ENCODE measurements at regions not wholly inside any gene's neighbourhood (a gene's known extent, or its start where the extent isn't known, plus 50 kb on each side); places are given as distances from the start of the nearest gene placed in this dataset.

DNA sequence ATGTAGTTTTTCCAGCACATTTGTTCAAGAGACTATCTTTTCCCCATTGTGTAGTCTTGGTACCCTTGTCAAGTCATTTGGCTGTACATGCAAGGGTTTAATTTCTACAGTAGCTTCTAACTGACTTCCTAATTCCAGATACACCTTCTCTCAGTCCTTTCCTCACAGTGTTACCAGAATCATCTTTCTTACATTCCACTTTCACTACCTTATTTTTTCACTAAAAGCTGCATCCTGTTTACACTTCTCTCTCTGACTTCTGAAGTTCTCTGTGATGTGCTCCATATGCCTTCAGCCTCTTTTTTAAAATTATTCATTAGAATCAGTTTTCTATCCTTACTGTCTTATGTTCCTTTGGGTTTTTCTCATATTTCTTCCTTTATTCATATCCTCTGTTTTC, 57.1 kb upstream of the RWDD3 start:
- Histone ChIP-seq H3K4me2 (no peak overlapping the region), H3K9me3 (no peaks in the 10 kb centered on the region), H3K27ac (no peak overlapping the region), H3K4me1 (peaks cover 9% of the 10 kb centered on the region; the same call in 2 of the 3 replicates), H3K4me3 (no peak overlapping the region)
- DNase-seq (ENCODE audit: low read depth in 1 of 2, low spot score in 1 of 2) (no peak), FAIRE-seq (no peak), ATAC-seq (no peak)
- CTCF ChIA-PET, result interaction anchor here (1.2 kb wide), 1 partner anchor 8 kb away, joined by 3 read pairs; no protein-coding TSS in a partner anchor
- POLR2A ChIA-PET, result no interaction called here
- TF ChIP-seq SREBF2 (IDR thresholded peaks at IDR 0.05) (no peak), CBX2 (IDR thresholded peaks at IDR 0.05; ENCODE audit: borderline replicate concordance, low read depth) (no peak), EHMT2 (IDR thresholded peaks at IDR 0.05; ENCODE audit: low read depth) (no peak), FOSB (CRISPR knock-in tag; IDR thresholded peaks at IDR 0.05) (no peak), RAD21 (conservative IDR thresholded peaks at IDR 0.05 in 1 of 2, IDR thresholded peaks at IDR 0.05 in 1 of 2) (no peak), MAZ (IDR thresholded peaks at IDR 0.05; ENCODE audit: borderline replicate concordance, low read depth, low read length) (no peak), MYC (IDR thresholded peaks at IDR 0.05; ENCODE audit: borderline replicate concordance, low read length) (no peak), HOXB13 (CRISPR knock-in tag; IDR thresholded peaks at IDR 0.05; ENCODE audit: low read depth) (no peak), BHLHE40 (IDR thresholded peaks at IDR 0.05; ENCODE audit: low read depth, low read length) (no peak), RFX5 (IDR thresholded peaks at IDR 0.05) (no peak), ZFP36 (IDR thresholded peaks at IDR 0.05; ENCODE audit: borderline replicate concordance, partially characterized antibody) (no peak)

DNA sequence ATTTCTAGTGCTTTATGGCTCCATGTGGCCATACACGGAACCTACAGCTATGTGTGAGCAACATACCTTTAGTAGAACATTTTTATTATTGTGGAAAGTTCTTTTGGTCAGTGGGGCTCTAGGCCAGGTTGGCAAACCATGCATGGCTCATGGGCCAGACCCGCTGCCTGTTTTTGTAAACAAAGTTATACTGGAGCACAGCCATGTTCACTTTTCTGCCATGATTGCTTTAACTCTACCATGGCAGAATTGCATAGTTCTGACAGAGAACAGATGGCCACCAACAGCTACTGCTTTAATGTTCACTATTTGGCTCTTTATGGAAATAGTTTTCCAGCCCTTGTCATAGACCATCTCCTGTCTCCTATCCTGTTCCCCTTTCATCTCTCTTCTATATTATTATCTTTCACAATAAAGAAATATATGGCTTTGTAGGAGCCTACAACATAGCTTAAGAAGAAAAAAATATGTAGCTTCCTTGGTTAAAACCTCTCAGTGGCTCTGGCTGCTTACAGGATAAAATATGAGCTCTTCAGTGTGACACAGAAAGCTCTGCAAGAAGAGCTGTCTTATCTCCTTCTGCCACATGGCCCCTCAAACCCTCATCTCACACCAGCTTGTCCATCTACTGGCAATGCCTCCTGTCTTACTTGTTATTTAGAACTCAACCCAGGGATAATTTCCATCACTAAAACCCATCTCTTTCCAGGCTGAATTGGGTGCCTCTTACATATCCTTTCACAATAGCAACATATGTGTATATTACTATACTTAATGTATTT, 54.6 kb upstream of the RWDD3 start:
- WGBS (ENCODE audit: missing lambda C conversion rate), result 86% methylated on average over 2 of the region's 2 CpGs
- Histone ChIP-seq H3K4me1 (peaks cover 6% of the 10 kb centered on the region; the same call in 2 of the 3 replicates), H3K27ac (no peak overlapping the region), H3K4me3 (no peak overlapping the region), H3K4me2 (no peak overlapping the region), H3K9me3 (no peaks in the 10 kb centered on the region)
- no peak for FAIRE-seq
- CTCF ChIA-PET, result interaction anchor here (0.9 to 2.1 kb wide), 2 partner anchors 55 to 325 kb away, joined by 3 to 5 read pairs; partner anchors contain the start of gene RWDD3
- no peak for DNase-seq (ENCODE audit: low read depth in 1 of 2, low spot score in 1 of 2)
- ATAC-seq, result no peak
- POLR2A ChIA-PET, result no interaction called here
- TF ChIP-seq RCOR1 (IDR thresholded peaks at IDR 0.05; ENCODE audit: low read depth, low read length) (no peak), NR3C1 (IDR thresholded peaks at IDR 0.05) (no peak), RAD21 (conservative IDR thresholded peaks at IDR 0.05 in 1 of 2, IDR thresholded peaks at IDR 0.05 in 1 of 2) (no peak), HEYL (CRISPR knock-in tag; IDR thresholded peaks at IDR 0.05) (no peak), ZC3H11A (IDR thresholded peaks at IDR 0.05) (no peak), KDM1A (IDR thresholded peaks at IDR 0.05; ENCODE audit: low read depth) (no peak), ZFP36 (IDR thresholded peaks at IDR 0.05; ENCODE audit: borderline replicate concordance, partially characterized antibody) (no peak), KDM5A (IDR thresholded peaks at IDR 0.05) (no peak), CHD4 (IDR thresholded peaks at IDR 0.05; ENCODE audit: borderline replicate concordance) (no peak), CBX8 (IDR thresholded peaks at IDR 0.05) (no peak), POLR2A (IDR thresholded peaks at IDR 0.05; ENCODE audit: low read length) (no peak), ZNF302 (CRISPR knock-in tag; IDR thresholded peaks at IDR 0.05) (no peak), FOXS1 (CRISPR knock-in tag; IDR thresholded peaks at IDR 0.05) (no peak), MYC (IDR thresholded peaks at IDR 0.05; ENCODE audit: borderline replicate concordance, low read length) (no peak), EHMT2 (IDR thresholded peaks at IDR 0.05; ENCODE audit: low read depth) (no peak)
- TF ChIP-seq, protein P1, sequence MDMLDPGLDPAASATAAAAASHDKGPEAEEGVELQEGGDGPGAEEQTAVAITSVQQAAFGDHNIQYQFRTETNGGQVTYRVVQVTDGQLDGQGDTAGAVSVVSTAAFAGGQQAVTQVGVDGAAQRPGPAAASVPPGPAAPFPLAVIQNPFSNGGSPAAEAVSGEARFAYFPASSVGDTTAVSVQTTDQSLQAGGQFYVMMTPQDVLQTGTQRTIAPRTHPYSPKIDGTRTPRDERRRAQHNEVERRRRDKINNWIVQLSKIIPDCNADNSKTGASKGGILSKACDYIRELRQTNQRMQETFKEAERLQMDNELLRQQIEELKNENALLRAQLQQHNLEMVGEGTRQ (IDR thresholded peaks at IDR 0.05), result no peak
- TF ChIP-seq, protein P2, sequence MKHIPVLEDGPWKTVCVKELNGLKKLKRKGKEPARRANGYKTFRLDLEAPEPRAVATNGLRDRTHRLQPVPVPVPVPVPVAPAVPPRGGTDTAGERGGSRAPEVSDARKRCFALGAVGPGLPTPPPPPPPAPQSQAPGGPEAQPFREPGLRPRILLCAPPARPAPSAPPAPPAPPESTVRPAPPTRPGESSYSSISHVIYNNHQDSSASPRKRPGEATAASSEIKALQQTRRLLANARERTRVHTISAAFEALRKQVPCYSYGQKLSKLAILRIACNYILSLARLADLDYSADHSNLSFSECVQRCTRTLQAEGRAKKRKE (CRISPR knock-in tag; IDR thresholded peaks at IDR 0.05; ENCODE audit: low read depth), result no peak
- TF ChIP-seq, protein P3, sequence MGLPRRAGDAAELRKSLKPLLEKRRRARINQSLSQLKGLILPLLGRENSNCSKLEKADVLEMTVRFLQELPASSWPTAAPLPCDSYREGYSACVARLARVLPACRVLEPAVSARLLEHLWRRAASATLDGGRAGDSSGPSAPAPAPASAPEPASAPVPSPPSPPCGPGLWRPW (IDR thresholded peaks at IDR 0.05), result no peak
- TF ChIP-seq, protein P4, sequence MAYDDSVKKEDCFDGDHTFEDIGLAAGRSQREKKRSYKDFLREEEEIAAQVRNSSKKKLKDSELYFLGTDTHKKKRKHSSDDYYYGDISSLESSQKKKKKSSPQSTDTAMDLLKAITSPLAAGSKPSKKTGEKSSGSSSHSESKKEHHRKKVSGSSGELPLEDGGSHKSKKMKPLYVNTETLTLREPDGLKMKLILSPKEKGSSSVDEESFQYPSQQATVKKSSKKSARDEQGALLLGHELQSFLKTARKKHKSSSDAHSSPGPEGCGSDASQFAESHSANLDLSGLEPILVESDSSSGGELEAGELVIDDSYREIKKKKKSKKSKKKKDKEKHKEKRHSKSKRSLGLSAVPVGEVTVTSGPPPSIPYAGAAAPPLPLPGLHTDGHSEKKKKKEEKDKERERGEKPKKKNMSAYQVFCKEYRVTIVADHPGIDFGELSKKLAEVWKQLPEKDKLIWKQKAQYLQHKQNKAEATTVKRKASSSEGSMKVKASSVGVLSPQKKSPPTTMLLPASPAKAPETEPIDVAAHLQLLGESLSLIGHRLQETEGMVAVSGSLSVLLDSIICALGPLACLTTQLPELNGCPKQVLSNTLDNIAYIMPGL (CRISPR knock-in tag; IDR thresholded peaks at IDR 0.05; ENCODE audit: borderline replicate concordance), result no peak
